HG02798 (cell line): ENCODE measurements at regions not wholly inside any gene's neighbourhood (a gene's known extent, or its start where the extent isn't known, plus 50 kb on each side); places are given as distances from the start of the nearest gene placed in this dataset.

ENCODE experiments used
- ATAC-seq: cut with Tn5 transposase; IDR thresholded peaks from one replicate; pipeline ENCODE4 v1.9.1; 2021; ENCODE audit warnings: mild to moderate bottlenecking; ENCODE audit not compliant: unreplicated experiment, poor library complexity

DNA sequence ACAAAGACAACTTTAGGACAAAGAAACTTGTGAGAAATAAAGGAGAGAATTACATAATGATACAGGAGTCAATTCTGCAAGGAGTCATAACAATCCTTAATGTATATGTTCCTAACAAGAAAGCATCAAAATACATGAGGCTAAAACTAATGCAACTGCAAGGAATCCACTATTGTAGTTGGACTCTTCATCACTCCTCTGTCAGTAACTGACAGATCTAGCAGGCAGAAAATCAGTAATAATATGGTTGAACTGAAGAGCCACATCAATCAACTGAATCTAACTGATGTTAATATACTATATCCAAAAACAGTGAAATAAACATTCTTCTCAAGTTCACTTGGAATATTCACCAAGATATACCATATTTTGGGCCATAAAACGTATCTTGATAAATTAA is 1806.4 kb upstream of the CELF4 start:
- no peak for ATAC-seq

DNA sequence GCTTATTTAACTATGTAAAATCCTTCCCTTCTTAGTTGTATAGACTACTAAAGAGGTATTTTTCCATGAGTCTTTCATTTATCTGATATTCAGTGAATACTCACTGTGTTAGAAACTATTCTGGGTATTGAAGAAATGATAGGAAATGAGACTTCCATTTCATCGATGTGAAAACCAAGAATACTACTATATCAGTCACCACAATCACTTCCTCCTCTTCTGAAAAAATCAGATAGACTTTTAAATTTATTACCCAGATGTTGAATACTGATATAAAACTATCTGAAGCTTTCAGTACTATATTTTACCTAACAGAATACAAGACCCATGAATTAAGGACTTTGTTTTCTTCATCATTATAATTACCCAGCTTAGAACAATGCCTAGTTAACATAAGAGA is 1801.1 kb upstream of the CELF4 start:
- no peak for ATAC-seq

DNA sequence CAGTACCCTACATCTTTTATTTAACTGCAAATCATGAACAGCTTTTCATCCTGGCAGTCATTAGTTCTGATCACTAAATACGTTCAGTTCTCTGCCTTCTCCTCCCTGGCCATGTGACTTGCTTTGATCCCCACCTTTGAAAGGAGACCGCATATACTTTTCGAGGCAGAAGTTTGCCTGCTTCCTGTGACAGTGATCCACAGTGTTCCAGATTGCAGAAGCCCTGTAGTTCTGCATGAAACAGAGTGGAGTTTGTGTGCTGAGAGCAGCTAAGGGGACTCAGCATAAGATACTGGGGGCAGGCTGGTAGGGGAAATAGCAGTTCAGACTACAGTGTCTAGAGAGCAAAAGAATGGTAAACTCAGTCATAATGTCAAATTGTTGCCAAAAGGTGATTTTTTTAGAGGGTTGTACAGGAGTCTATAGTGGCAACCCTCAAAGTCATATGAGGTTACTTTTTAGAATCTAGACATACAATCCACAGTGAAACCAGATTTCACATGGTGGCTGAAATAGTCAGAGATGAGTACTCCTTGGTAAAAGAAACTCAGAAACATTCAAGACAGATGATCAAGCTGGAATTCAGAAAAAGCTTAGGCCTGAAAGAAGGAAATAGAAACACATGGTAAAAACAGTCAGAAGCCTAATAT is 1800.4 kb upstream of the CELF4 start:
- no peak for ATAC-seq

DNA sequence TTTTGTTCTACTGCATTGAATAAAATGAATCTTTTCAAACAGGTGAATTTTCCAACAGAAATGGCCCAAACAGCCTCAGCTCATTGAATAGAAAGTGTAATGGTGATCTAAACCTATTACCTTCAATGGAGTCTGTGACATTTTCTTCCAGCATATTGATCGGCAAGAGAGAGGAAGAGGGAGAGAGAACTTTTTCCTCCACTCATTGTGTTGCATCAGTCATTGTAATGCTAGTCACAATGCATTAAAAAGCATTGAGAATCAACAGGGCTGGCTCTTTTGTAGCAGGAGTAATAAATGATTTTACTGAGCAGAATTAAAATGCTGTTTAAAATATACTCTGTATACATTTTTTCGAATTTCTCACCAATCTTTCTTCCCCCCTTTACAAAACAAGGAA is 1794.5 kb upstream of the CELF4 start:
- ATAC-seq: no peak

DNA sequence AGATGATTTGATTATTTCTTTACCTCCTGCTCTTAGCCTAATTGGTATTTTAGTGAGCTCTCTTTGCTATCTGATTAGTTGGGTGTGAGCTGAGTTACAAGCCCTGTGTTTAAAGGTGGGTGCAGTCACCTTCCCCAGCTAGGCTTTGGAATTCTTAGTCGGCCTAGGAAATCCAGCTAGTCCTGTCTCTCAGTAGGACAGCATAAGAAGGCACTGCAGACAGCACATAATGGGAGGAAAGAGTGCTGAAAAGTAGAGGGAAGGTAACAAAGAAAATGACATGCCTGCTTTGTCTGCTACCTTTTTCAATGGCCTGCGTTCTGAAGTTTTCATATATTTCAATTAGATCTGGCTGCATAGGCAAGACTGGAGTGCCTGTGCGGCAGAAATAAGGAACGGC is 1794.0 kb upstream of the CELF4 start:
- ATAC-seq: no peak

DNA sequence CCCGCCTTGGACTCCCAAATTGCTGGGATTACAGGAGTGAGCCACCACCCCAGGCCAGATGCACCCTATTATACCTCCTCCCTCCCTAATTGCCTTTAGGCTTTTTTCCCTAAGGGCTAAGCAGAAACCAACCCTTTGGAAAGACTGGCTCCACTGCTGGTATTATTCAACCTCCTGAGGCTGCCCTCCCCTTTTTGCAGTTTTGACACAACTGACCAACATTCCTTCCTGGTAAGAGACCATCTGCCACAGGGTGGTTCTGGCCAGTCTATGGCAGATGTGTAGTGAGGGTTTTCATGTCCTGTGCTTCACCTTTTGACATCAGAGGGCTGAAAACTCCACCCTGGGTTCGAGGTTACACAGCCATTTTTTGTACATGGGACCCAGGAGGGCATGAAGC is 1785.3 kb upstream of the CELF4 start:
- no peak for ATAC-seq

DNA sequence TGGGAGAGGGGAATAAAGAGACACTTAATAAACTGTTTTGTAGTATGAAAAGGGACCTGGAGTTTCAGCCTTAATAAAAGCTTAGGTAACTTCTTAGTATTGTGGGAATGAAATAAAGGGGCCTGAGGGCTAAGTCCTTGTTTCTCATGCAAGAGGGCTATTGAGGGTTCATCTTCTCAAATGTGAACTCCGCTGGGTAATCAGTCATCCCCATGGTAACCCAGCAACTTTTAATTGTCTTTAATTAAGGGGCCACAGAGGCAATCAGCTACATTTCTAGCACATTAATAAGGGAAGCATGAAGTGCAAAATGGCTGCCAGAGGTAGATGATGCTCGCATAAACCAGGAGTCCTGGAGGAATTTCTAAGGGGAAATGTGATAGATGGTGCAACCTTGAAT is 1784.2 kb upstream of the CELF4 start:
- no peak for ATAC-seq

DNA sequence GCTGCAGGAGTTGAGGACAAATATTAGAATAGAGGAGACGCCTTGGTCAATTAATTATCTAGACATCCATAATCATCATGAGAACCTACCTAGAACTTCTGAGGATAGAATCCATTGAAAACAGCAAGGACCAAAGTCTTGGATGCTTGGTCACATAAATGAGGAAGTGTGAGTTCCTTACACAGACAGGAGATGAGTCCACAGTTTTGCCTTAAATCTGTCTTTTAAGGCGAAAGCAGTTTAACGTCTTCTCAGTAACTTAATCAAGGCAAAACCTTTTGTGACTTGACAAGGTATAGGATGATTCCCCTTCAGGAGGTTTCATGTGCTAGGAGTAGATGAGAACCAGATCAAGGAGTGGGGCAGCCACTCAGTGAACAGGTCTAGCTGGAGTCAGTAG is 1783.2 kb upstream of the CELF4 start:
- ATAC-seq: no peak

DNA sequence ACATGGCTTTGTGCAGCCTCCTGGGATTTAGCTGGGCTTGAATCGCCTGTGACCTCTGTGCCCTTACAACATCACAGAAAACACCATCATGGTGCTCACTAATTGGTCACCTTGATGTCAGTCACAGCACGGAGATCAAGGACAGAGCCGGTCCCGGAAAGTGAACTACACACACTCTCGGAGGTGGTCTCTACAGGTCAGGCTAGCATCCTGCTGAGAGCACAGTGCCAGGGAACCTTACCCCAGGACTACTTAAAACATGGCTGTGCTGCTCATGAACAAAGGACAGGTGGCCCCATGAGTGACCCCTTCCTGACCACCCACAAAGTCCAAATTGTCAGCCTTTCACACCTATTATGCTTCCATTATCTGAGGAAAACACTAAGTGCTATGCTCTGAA is 1782.1 kb upstream of the CELF4 start:
- ATAC-seq: no peak

DNA sequence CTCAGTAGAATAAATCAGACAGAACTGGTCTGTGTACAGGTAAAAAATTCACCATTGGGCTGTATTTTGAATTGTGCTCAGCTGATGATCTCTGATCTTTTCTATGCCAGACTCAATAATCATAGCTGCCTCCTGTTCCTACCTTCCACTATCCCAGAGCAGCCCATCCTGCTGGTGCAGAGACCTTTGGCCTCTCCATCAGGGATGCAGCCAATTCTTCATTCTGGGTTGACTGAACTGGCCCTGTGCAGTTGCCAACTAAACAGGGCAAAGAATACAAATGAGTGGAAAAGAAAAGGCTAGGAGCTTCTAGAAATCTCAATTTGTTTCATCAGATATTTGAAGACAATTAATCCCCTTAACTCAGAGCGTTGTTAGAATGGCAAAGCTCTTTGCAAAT is 1781.3 kb upstream of the CELF4 start:
- ATAC-seq: no peak

DNA sequence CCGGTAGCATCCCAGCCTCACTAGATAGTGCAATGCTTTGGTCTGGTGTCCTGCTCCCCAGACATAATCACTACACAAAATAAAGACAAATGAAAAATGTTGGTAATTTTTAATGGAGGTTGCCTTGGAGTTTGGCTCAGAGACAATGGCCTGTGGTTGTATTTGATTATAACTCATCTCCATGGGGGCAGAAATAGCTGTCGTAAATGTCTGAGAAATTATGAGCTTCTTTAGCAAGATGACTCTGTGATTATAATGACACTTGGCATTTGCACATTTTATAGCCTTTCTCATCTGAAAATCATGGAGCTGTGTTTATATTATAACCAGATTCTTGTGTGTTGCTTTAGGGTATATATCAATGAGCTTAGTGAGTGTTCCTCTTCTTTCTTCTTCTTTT is 1779.7 kb upstream of the CELF4 start:
- no peak for ATAC-seq

DNA sequence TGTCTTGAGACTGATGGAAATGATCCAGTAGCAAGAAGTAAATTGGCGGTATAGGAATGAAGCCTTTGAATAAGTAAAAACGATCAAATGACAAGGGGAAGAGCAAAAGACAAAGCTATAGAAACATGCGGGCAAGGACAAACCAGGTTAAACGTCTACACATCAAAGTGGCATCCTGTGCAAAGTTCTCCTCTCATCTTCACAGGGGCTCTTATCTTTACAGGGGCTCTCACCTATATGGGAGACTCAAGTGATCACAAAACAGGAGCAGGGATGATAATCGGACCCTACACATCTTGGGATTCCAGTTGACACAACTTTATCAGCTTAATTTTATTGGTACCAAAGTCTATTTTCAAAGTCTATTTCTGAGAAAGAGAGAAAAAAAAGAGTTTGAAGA is 1778.9 kb upstream of the CELF4 start:
- no peak for ATAC-seq

DNA sequence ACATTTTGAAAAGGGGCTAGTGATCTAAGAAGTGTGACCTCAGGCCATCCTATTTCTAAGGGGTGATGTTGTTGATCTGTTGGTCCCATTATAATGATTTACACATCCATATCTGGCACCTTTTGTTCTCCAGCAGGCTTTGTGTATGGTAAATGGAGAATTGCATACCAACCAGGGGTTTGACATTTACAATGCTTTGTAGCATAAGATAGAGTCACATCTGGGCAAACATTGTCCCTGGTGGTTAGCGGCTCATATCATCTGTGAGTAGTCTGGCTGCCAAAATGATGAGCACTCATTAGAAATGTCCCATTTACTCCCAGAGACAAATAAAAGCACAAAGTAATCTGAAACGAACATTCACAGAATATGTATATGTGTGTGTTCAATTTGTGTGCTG is 1775.5 kb upstream of the CELF4 start:
- ATAC-seq: no peak

DNA sequence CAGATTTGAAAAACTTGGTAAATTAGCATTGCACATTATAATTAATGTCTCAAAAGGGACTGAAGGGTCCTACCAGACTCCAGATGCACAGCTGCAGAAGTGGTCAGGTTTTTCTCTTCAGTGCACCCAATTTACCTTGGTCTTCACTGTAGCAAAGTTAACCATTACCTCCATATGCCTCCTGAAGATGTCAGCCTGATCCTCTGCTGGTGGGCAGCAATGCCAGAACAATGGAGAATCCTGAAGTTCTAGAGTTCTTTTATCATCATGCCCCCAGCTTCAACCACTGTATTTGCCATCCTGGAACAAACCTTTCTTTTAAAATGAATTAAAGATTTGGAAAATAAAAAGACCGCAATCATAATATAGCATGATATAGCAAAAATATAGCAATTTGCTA is 1774.8 kb upstream of the CELF4 start:
- no peak for ATAC-seq

DNA sequence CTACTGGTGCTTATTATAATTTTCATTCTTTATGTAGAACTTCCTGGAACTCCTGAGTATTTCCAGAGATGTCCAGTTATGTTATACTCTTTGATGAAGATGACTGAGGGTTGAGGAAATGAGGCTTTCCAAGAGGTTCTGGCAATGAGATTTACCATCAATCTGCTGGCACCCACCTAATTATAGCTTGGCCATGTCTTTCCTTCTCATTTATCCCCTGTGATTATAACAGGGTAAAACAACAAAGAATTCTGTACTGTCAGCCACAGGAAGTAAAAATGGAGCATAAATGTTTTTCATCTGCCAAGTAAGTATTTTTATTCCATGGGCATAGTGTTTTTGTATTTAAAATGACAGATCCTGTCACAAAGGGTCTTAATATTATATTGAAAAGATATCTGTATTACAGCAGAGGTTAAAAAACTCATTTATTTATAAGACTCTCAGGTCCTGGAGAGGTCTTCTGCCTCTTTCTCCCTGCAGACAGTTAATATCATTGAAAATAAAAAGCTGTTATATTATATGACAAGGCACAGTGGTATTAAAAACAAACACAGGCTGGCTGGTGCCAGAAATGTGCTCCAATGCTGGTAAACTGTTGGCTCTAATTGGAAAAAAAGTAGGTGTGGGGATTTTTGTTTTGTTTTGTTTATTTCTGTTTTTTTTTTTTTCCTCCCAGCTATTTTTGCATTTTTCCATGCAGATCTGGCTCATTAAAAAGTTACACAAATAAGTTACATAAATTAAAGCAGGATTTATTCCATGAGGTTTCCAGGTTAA is 1764.1 kb upstream of the CELF4 start:
- no peak for ATAC-seq

DNA sequence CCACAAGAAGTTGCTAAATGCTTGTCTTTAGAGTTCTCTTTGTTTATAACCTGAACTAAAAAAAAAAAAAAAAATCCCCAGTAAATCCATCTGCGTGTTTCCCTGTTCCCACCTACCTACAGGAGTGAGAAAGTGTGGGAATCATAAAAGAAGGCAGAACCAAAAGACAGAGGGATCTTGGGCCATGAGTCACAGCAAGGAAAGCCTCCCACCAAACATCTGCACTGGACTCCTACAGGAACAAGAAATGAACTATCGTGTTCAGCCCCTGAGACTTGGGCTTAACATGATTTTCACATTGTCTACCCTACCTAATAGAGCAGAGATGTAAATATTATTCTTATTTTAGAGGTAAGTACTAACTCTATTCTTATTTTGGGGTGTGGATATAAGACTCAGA is 1761.2 kb upstream of the CELF4 start:
- no peak for ATAC-seq

DNA sequence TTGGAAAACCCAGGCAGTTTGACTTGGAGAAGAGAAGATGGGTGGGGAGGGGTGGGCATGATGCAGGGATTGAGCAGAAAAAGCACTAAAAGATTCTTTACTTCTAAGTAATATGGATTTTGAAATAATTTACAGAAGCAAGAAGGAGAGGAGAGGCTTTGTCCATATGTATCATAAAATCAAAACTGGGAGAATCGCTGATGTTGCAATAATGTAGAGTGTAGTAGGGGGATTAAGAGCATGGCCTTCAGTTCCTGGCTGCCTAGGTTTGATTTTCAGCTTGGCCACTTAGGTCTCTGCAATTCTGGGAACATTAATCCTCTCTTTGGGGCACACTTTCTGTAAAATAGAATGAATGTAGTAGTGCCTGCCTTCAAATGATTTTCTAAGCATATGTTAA is 1760.4 kb upstream of the CELF4 start:
- no peak for ATAC-seq

DNA sequence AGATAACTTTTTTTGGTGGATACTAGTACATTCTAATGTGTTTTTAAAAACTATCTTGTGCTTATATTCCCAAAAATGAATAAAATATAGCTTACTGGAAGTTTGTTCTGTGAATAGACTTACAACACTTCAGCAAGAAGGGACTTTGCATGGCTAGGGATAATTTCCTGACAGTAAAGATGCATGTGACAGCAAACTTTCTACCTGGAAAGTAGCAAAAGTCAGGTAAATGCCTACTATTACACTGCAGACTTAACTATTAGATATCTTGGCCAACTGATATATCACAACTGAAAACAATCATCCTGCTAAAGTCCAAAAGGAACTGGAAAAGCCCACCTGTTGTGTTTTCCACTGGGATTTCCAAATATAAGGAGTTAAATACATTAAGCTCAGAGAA is 1753.5 kb upstream of the CELF4 start:
- no peak for ATAC-seq

DNA sequence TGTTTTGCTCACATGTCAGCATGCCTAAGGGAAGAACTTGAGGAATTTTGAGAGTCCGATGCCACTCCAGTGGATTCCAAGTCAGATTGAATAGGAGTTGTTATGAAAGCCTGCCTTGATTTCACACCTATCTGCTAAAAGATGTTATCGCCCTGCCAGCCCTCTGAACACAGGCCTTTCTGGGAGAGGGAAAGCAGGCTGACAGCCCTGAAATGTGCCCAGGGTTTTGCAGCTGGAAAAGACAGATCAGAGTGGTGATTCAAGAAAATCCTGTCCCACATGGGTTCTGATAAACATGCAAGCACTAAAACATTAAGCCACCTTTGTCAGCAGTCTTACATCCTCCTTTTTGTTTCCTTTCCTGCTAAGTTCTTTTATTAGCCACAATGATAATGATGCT is 1752.9 kb upstream of the CELF4 start:
- no peak for ATAC-seq

DNA sequence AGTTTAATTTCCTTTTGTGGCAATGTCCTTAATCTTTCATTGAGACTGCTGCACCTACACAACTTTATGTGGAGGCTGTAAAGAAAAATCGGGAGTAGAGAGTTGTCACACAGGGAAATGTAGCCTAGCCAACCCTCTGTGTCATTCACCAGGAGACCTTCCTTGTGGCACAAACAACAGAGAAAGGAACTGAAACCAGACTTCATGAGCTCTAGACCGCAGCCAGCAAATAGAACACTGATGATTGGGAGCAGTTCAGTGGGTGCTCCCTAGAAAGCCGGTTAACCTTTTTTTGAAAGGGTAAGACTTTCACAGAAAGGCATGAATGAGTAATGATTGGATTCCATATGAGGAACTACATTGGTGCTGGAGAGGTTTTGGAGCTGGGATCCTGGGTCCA is 1752.4 kb upstream of the CELF4 start:
- no peak for ATAC-seq

DNA sequence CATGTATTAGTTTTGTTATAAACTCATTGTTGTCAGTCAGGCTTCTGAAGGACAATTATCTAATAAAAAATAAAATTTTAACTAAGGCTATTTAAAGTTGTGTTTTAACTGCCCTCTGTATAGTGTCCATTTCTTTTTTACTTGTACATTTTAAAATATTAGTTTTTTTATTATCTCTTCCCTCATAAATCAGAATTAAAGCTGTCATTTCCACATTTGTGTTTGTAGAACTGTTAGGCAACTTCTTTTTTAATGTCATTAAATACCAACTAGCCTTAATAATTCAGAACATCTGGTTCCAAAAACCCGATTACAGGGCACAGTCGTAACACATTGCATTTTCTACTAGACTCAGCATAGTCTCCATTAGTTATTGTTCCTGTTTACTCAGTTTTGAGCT is 1749.0 kb upstream of the CELF4 start:
- ATAC-seq: no peak

DNA sequence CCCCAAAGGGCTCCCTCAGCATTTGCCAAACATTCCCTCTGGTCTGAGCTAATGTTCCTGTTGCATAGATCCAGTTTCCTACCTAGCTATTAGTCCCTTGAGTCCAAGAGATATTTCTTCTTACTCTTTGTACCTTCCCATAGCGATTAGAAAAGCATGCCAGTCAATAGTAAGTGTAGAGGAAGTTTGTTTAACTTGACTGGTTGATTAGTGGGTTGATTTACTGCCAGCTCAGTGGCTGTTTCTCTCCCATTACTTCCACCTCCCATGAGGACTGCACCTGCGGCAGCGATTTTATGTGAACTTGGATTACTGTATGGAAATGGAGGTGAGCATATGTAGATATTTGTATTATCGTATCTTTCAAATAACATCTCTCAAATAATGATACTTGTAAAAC is 1748.4 kb upstream of the CELF4 start:
- no peak for ATAC-seq
